Activated CD4-positive, CD25-positive, alpha-beta regulatory T cell (primary cell): ENCODE measurements at regions not wholly inside any gene's neighbourhood (a gene's known extent, or its start where the extent isn't known, plus 50 kb on each side); places are given as distances from the start of the nearest gene placed in this dataset.
"Not testable (repeated sequence)": the region's sequence is repeated elsewhere in the genome, so short reads cannot be mapped to it uniquely, and the experiment has no call there.

Source experiments
- DNase-seq, 4 experiments: peaks; one replicate each; lab custom pipeline; 2025; lab: John Stamatoyannopoulos, UW

GRCh38 chr1:219088778-219089557 is 84.7 kb upstream of the LYPLAL1 start:
- DNase-seq = no peak

DNA sequence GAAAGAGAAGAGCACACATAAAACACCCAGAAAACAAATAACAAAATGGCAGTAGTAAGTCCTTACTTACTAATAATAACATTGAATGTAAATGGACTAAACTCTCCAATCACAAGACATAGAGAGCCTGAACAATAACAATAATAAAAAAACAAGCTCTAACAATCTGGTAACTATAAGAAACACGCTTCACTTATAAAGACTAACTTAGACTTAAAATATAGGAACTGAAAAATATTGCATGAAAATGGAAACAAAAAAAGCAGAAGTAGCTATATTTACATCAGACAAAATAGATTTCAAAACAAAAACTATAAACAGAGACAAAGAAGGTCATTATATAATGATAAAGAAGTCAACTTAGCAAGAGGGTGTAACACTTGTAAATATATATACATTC is 83.1 kb upstream of the LYPLAL1 start:
- DNase-seq = no peak

DNA sequence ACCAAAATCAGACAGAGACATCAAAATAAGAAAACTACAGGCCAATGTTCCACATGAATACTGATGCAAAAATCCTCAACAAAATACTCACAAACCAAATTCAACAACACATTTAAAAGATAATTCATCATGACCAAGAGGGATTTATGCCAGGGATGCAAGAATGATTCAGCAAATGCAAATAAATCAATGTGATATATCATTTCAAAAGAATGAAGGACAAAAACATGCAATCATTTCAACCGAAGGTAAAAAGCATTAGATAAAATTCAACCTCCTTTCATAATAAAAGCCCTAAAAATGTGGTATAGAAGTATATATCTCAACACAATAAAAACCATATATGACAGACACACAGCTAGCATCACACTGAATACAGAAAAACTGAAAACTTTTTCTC is 81.5 kb upstream of the LYPLAL1 start:
- DNase-seq = no peak

GRCh38 chr1:219099307-219099706 is 74.4 kb upstream of the LYPLAL1 start:
- DNase-seq = no peak

- no peak for DNase-seq
These were observed 73.6 kb upstream of the LYPLAL1 start for GRCh38 chr1:219100059-219100458.

GRCh38 chr1:219102466-219102865 is 71.2 kb upstream of the LYPLAL1 start:
- not testable (repeated sequence) for DNase-seq

GRCh38 chr1:219105893-219106292 is 67.8 kb upstream of the LYPLAL1 start:
- no peak for DNase-seq

DNA sequence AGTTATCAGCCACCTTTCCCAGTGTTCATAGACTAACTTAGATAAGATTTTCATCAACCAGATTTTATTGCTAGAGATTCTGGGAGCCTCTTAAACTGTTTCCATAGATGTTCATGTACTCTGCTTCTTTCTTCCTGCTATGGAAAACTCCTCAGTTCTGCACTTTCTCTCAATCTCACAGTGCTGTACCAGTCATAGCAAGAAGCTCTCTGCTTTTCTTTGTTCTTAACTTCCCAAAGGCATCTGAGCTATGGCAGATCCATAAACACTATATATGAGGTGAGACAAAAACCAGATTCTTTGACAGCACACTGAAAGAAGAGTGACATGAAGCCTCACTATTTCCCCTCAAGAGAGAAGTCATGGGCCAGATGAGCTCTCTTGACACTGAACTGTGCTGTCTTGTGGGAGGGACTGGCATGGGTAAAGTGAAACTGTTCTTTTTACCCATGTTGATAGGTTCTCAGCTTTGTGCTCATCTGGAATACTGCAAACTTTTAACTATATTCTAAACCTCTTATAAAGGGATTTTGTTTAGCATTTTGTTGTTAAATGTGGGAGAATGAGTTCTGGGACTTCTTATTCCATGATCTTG is 64.2 kb upstream of the LYPLAL1 start:
- DNase-seq = no peak

DNA sequence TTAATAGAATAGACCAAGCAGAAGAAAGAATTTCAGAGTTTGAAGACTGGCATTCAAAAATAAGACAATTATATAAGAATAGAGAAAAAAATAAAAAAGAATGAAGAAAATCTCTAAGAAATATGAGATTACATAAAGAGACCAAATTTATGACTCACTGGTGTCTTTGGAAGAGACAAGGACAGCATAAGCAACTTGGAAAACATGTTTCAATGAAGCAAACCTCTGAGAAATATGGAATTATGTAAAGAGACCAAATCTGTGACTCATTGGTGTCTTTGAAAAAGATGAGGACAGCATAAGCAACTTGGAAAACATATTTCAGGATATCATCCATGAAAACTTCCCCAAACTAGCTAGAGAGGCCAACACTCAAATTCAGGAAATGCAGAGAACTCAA is 60.4 kb upstream of the LYPLAL1 start:
- DNase-seq = no peak

- no peak for DNase-seq
These were observed 59.7 kb upstream of the LYPLAL1 start for GRCh38 chr1:219114014-219114413.

DNA sequence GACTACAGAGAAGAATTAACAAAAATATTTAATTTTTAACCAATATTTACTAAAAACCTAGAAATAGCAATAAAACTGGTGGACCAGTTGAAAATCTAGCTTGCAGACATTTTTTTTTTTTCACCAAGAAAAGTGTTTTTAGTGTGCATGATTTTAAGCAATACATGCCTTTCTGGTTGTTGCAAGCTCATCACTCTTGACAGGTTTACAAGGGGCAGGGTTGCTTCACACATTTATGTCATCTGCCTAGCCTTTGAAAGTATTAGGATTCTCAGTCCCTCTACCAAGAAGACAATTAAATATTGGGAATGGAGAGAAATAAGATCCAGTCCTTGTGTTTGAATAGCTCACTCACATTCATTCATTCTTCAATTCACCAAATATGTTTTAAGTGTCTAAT is 53.8 kb upstream of the LYPLAL1 start:
- DNase-seq = no peak

DNA sequence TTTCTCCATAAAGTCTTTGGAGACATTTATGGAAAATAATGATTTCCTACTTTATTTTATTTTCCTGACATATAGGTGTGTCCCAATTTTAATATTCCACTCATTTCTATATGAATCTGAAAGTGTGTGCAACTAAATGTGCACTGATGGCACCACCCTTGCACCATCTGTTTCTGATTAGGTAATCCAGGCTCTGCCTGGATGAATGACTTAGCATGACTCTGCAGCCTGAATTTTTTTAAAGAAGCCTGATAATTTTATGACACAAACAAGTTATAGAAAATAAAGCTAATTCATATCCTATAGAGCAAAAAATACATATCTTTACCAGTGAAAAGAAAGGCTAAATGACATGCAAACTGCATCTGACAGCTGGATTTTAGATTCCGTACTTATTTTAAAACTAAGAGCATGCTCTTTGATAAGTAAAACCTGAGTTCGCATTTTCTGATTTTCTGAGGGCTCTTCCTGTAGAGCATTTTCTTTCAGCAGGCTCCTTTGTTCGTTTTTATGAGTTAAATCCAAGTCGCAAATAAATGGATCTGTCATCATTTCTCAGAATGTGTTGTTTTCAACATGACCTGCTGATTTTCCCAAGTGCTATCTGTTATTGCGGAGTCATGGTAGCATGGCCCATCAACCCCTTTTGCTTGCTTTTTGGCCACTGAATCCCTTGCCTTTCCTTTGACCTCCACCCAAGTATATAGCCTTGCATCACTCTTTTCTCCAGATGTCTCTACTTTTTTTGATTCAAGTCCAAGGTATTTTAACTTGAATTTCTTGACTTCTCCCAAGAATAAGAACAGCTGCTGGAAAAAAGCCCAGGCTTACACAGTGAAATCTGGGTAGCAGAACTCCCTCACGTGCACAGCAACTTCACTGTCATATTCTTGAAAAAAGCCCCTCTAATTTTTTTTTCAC is 52.8 kb upstream of the LYPLAL1 start:
- no peak for DNase-seq

- DNase-seq = no peak
These were observed 52.0 kb upstream of the LYPLAL1 start for GRCh38 chr1:219121679-219122078.

DNA sequence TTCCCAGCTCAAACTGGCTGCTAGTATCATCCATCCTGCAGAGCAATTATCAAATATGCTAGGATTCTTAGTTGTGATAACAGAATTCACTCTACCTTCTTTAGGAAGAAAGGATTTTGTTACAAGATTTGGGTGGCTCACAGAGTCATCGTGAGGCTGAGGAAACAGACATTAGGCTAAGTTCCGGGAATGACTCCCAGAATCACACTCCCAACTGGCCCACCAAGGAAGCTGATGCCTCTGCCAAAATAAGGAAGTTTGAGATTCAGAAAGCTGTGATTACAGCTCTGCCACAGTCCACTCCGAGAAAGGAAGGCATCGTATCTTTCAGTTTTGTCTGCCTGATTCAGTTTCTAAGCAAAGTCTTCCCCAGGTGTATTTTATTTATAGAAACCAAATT is 50.6 kb upstream of the LYPLAL1 start:
- DNase-seq = no peak
